Stomach (tissue), 8 donors: ENCODE measurements at regions not wholly inside any gene's neighbourhood (a gene's known extent, or its start where the extent isn't known, plus 50 kb on each side); places are given as distances from the start of the nearest gene placed in this dataset.

Source experiments
- DNase-seq, 2 donors: peaks; one replicate each; pipeline versions ENCODE4 v3.0.0 to v3.0.0-alpha.2; 2013 to 2019
- H3K27ac ChIP-seq, 5 donors: fragments of 200-600 bp in 4 of 5; sonication (generic) in 4 of 5; one replicate each; pipeline ENCODE4 v1.5.1; 2013 to 2019; ENCODE audit warnings: mild to moderate bottlenecking in 1 of 5, moderate library complexity in 1 of 5
- H3K27me3 ChIP-seq, 3 donors: fragments of 200-600 bp; sonication (generic); one replicate each; pipeline ENCODE4 v1.5.1; 2017 to 2019; ENCODE audit warnings: mixed run types in 1 of 3
- H3K36me3 ChIP-seq, 4 donors: fragments of 200-600 bp; sonication (generic); 1 replicate in 3 of 4; 2 replicates in 1 of 4; pipeline ENCODE4 v1.5.1; 2016 to 2019
- H3K4me1 ChIP-seq, 4 donors: fragments of 200-600 bp; sonication (generic); one replicate each; pipeline ENCODE4 v1.5.1; 2016 to 2019
- H3K4me3 ChIP-seq, 4 donors: fragments of 200-600 bp; sonication (generic) in 3 of 4; one replicate each; pipeline ENCODE4 v1.5.1; 2016 to 2019; ENCODE audit warnings: mild to moderate bottlenecking in 1 of 4
- H3K9me3 ChIP-seq, 4 donors: fragments of 200-600 bp; sonication (generic); one replicate each; pipeline ENCODE4 v1.5.1; 2016 to 2019
- EP300 ChIP-seq: sonication (generic); formaldehyde crosslinking; IDR thresholded peaks from one replicate; pipeline ENCODE4 v1.6.1; 2017; ENCODE audit warnings: antibody characterized with exemption
- POLR2A ChIP-seq, 4 donors: fragments of 450-650 bp; IDR thresholded peaks; one replicate each; pipeline ENCODE4 v1.6.1; 2016; ENCODE audit warnings: antibody characterized with exemption in 4 of 4, control low read depth in 2 of 4, mild to moderate bottlenecking in 1 of 4, moderate library complexity in 1 of 4
- POLR2AphosphoS5 ChIP-seq, 3 donors: sonication (generic); formaldehyde crosslinking; IDR thresholded peaks; one replicate each; pipeline ENCODE4 v1.6.1; 2016; ENCODE audit warnings: antibody characterized with exemption in 3 of 3
- WGBS, 5 donors: extraction: QIAGEN DNeasy Blood & Tissue Kit in 3 of 5; methylation state at CpG; one replicate each; pipeline versions ENCODE4 v1.1.5 to v1.1.7; 2013 to 2018; 5-methylcytosine and 5-hydroxymethylcytosine counted together
- intact Hi-C: fragments of 100-400 bp; cut with DNase I; formaldehyde crosslinking; loops from one replicate; pipeline ENCODE4 v1.15.1; 2023; ENCODE audit warnings: low total_unique reads
- TF ChIP-seq, protein P1 (sequence below), 7 experiments: fragments of 450-650 bp in 4 of 7; fragments of 200-600 bp in 3 of 7; sonication (generic) in 3 of 7; IDR thresholded peaks; one replicate each; pipeline ENCODE4 v1.5.1; 2016 to 2019; ENCODE audit warnings: antibody characterized with exemption in 7 of 7, control low read depth in 2 of 7, mild to moderate bottlenecking in 1 of 7
- donor health status: healthy with polysubstance abuse.
- donor health status: Bipolar disorder and iron deficiency.
- donor health status: healthy.

DNA sequence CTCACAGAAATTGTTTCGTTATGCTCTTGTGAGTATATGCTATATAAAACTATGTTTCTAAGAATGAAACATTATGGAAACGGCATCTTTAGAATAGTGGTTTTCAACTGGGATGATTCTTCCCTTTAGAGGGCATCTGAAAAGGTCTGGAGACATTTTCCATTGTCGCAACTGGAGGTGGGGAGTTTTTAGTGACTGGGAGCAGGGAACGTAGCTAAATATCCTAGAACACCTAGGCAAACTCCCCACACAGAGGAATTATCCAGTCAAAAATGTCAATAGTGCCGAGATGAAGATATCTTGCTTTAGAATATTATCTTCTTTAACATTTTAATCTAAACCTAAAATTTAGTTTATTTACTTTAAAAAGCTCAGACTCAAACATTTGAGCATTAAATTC lies 486.1 kb upstream of the FOXG1 start:
- no peak overlapping the region for H3K4me3 ChIP-seq
- DNase-seq: no peak
- no peaks in the 10 kb centered on the region for H3K36me3 ChIP-seq
- H3K9me3 ChIP-seq: no peaks in the 10 kb centered on the region
- H3K4me1 ChIP-seq: no peaks in the 10 kb centered on the region
- no peaks in the 10 kb centered on the region for H3K27me3 ChIP-seq
- no peak overlapping the region for H3K27ac ChIP-seq
- intact Hi-C loops: no loop called here
- TF ChIP-seq EP300: no peak
- no peak for TF ChIP-seq POLR2AphosphoS5 (IDR thresholded peaks at IDR 0.05)
- WGBS, 5 donors: 72 to 79% (median 76%) methylated on average over 5 of the region's 5 CpGs

DNA sequence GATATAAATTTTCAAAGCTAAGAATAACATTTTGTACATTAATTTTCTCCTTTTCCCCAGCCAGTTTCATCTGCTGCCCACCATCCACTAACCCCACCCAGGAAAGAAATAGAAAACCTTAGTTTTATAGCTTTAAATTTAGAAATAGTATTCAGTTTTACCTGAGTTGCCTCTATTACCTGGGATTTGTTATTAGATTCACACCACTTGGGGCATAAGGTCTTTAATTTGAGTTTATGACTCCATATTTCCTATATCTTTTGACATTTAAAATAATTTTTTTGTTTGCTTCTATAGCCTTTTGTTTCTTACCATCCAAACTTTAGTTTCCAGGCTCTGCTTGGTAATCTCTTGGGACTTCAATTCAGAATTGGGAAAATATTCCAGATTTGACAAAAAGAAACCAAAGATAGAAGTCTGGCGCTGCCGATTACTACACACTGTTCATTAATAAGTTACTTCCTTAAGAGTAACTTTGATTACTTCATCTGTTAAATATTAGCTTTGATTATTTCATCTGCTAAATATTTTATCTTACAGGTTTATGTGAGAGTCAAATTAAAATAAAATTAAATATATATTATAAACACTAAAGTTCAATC lies 485.5 kb upstream of the FOXG1 start:
- TF ChIP-seq POLR2AphosphoS5 (IDR thresholded peaks at IDR 0.05) (no peak), EP300 (no peak), POLR2A (IDR thresholded peaks at IDR 0.05) (no peak)
- TF ChIP-seq, protein P1, sequence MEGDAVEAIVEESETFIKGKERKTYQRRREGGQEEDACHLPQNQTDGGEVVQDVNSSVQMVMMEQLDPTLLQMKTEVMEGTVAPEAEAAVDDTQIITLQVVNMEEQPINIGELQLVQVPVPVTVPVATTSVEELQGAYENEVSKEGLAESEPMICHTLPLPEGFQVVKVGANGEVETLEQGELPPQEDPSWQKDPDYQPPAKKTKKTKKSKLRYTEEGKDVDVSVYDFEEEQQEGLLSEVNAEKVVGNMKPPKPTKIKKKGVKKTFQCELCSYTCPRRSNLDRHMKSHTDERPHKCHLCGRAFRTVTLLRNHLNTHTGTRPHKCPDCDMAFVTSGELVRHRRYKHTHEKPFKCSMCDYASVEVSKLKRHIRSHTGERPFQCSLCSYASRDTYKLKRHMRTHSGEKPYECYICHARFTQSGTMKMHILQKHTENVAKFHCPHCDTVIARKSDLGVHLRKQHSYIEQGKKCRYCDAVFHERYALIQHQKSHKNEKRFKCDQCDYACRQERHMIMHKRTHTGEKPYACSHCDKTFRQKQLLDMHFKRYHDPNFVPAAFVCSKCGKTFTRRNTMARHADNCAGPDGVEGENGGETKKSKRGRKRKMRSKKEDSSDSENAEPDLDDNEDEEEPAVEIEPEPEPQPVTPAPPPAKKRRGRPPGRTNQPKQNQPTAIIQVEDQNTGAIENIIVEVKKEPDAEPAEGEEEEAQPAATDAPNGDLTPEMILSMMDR (IDR thresholded peaks at IDR 0.05): no peak
- intact Hi-C loops: no loop called here
- Histone ChIP-seq H3K27ac (no peak overlapping the region), H3K4me1 (no peaks in the 10 kb centered on the region), H3K9me3 (no peaks in the 10 kb centered on the region), H3K27me3 (no peaks in the 10 kb centered on the region), H3K36me3 (no peaks in the 10 kb centered on the region), H3K4me3 (no peak overlapping the region)
- DNase-seq: no peak
- WGBS, 5 donors: 52 to 64% (median 58%) methylated on average over 2 of the region's 2 CpGs

DNA sequence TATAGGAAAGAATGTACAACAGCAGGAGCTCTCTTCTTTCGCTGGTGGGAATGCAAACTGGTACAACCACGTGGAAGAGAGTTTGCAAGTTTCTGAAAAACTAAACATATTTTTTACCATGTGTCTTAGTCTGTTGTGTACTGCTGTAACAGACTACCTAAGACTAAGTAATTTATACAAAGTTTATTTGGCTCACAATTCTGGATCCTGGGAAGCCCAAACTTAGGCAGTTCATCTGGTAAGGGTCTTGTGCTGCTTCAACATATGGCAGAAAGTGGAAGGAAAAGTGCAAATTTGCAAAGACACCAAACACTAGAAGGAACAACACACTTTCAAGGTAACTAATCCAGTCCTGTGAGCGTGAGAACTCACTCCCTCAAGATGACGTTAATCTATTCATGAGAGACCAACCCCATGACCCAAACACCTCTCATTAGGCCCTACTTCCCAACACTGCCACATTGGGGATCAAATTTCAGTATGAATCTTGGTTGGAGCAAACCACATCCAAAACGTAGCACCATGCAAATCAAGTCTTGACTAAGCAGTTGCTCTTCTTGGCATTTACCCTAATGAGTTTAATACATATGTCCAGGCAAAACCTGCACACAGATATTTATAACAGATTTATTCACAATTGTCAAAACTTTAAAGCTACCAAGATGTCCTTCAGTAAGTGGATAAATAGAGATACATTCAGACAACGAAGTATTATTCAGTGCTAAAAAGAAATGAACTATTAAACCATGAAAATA lies 481.9 kb upstream of the FOXG1 start:
- no peak overlapping the region for H3K27ac ChIP-seq
- no peaks in the 10 kb centered on the region for H3K4me1 ChIP-seq
- H3K9me3 ChIP-seq: no peaks in the 10 kb centered on the region
- no peak for DNase-seq
- no peak overlapping the region for H3K4me3 ChIP-seq
- H3K36me3 ChIP-seq: no peaks in the 10 kb centered on the region
- 68 to 81% (median 70%) methylated on average over 6 of the region's 6 CpGs for WGBS, 5 donors
- intact Hi-C loops: no loop called here
- no peaks in the 10 kb centered on the region for H3K27me3 ChIP-seq
- TF ChIP-seq EP300: no peak
- TF ChIP-seq POLR2AphosphoS5 (IDR thresholded peaks at IDR 0.05): no peak
- TF ChIP-seq, protein P1 (IDR thresholded peaks at IDR 0.05): no peak
- TF ChIP-seq POLR2A (IDR thresholded peaks at IDR 0.05): no peak

DNA sequence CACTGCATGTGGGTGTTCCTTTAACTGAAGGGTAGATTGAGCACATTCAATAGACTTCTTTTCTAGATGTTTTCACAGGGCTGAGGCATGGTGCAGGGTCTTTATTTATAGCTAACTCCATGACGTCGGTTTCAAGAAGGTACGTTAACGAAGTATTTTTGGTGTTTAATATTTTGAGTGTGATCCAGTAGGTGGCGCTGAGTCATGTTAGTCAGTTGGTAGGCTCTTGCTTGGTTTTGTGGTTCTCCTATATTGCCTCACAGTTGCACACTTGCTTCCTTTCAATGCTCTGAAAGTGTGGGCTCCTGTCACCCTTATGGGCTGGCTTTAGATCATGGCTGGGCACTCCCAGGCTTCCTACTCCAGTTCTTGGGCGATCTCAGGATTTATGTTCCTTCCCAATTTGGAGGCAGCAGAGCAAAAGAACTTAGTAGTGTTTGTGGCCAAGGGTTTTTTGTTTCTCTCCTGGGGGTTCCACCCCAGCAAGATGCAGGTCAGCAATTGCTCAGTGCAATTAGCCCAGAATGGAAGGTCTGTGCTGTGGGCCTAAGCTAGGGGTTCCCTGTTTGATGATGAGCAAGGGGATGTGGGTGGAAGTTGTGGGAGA lies 471.6 kb upstream of the FOXG1 start:
- WGBS, 5 donors: 49 to 65% (median 54%) methylated on average over 6 of the region's 6 CpGs
- Histone ChIP-seq H3K9me3 (peaks cover 0 to 11% (median 9%) of the 10 kb centered on the region in 4 donors), H3K27ac (no peak overlapping the region), H3K27me3 (no peaks in the 10 kb centered on the region), H3K36me3 (no peaks in the 10 kb centered on the region), H3K4me3 (no peak overlapping the region), H3K4me1 (no peaks in the 10 kb centered on the region)
- TF ChIP-seq POLR2AphosphoS5 (IDR thresholded peaks at IDR 0.05) (no peak), EP300 (no peak), POLR2A (IDR thresholded peaks at IDR 0.05) (no peak)
- TF ChIP-seq, protein P1 (IDR thresholded peaks at IDR 0.05): no peak
- intact Hi-C loops: no loop called here
- DNase-seq: peak in 1 of 2 donors; percentile 5
